OCI-LY7 (cell line): ENCODE measurements at regions not wholly inside any gene's neighbourhood (a gene's known extent, or its start where the extent isn't known, plus 50 kb on each side); places are given as distances from the start of the nearest gene placed in this dataset.

Experiments used
- BruUV-seq: library from RNA; stranded (reverse); fragments of 400-500 nt; replicated peaks from 2 replicates; lab custom pipeline; 2021; lab: Mats Ljungman, UMichigan
- CTCF ChIA-PET: fragments of 300-600 bp; sonication (Branson Sonifier 250); formaldehyde crosslinking; loops from one replicate; lab custom pipeline; 2022; ENCODE audit warnings: antibody characterized with exemption; ENCODE audit not compliant: unreplicated experiment; lab: Charles Lee
- POLR2A ChIA-PET: fragments of 300-600 bp; sonication (Branson Sonifier 250); formaldehyde crosslinking; loops from one replicate; lab custom pipeline; 2022; ENCODE audit warnings: antibody characterized with exemption; lab: Charles Lee
- DNase-seq: peaks from one replicate; pipeline ENCODE4 v3.0.0-alpha.2; 2015; ENCODE audit warnings: low spot score
- H2AFZ ChIP-seq: fragments of 200-600 bp; sonication (generic), shearing (Covaris generic); 2 replicates; pipeline ENCODE4 v1.6.1; 2014; ENCODE audit warnings: mild to moderate bottlenecking, antibody characterized with exemption, low read length, moderate library complexity
- H3K27ac ChIP-seq: fragments of 200-600 bp; sonication (generic); 2 replicates; pipeline ENCODE4 v1.5.1; 2014; ENCODE audit warnings: mixed run types, low read depth, mild to moderate bottlenecking, moderate library complexity, low read length, inconsistent platforms; ENCODE audit not compliant: poor library complexity, severe bottlenecking
- H3K36me3 ChIP-seq: fragments of 200-600 bp; sonication (generic); 2 replicates; pipeline ENCODE4 v1.6.1; 2014; ENCODE audit warnings: mild to moderate bottlenecking, antibody characterized with exemption, low read length, moderate library complexity, mixed read lengths; ENCODE audit not compliant: insufficient read depth
- H3K4me1 ChIP-seq: fragments of 200-600 bp; sonication (generic); 2 replicates; pipeline ENCODE4 v1.5.1; 2014; ENCODE audit warnings: mild to moderate bottlenecking, low read length; ENCODE audit not compliant: insufficient read depth, poor library complexity, severe bottlenecking
- H3K4me2 ChIP-seq: fragments of 200-600 bp; sonication (generic); 2 replicates; pipeline ENCODE4 v1.6.1; 2014; ENCODE audit warnings: mild to moderate bottlenecking, low read length
- H3K4me3 ChIP-seq: fragments of 200-600 bp; sonication (generic); 2 replicates; pipeline ENCODE4 v1.5.1; 2014; ENCODE audit warnings: mild to moderate bottlenecking, low read depth, low read length; ENCODE audit not compliant: poor library complexity, severe bottlenecking
- H3K79me2 ChIP-seq: fragments of 200-600 bp; sonication (generic); 2 replicates; pipeline ENCODE4 v1.6.1; 2016; ENCODE audit warnings: low read depth, mild to moderate bottlenecking, low read length, moderate library complexity, mixed read lengths; ENCODE audit not compliant: insufficient read depth
- H3K9me2 ChIP-seq: fragments of 200-600 bp; sonication (generic); 2 replicates; pipeline ENCODE4 v1.6.1; 2016; ENCODE audit warnings: mild to moderate bottlenecking, low read length, mixed read lengths; ENCODE audit not compliant: insufficient read depth
- H3K9me3 ChIP-seq: fragments of 200-600 bp; sonication (generic); 2 replicates; pipeline ENCODE4 v1.6.1; 2014; ENCODE audit warnings: mild to moderate bottlenecking, mixed run types, low read length, mixed read lengths
- H4K20me1 ChIP-seq: fragments of 200-600 bp; sonication (generic); 2 replicates; pipeline ENCODE4 v1.6.1; 2014; ENCODE audit warnings: mild to moderate bottlenecking, antibody characterized with exemption, low read length, moderate library complexity, mixed read lengths; ENCODE audit not compliant: insufficient read depth
- EZH2phosphoT487 ChIP-seq: fragments of 200-600 bp; sonication (generic); IDR thresholded peaks from 2 replicates; pipeline ENCODE4 v1.6.1; 2018; ENCODE audit warnings: low read depth, borderline replicate concordance, mild to moderate bottlenecking, mixed run types, antibody characterized with exemption, low read length, moderate library complexity, mixed read lengths
- intact Hi-C: fragments of 100-400 bp; cut with micrococcal nuclease; formaldehyde crosslinking; loops from one replicate; pipeline ENCODE4 v1.10.0; 2022; ENCODE audit not compliant: unreplicated experiment
- TF ChIP-seq, protein P1 (sequence below): fragments of 200-600 bp; sonication (generic); conservative IDR thresholded peaks from 2 replicates; pipeline ENCODE4 v1.5.1; 2014; ENCODE audit warnings: mild to moderate bottlenecking, antibody characterized with exemption, low read length, moderate library complexity, mixed read lengths

DNA sequence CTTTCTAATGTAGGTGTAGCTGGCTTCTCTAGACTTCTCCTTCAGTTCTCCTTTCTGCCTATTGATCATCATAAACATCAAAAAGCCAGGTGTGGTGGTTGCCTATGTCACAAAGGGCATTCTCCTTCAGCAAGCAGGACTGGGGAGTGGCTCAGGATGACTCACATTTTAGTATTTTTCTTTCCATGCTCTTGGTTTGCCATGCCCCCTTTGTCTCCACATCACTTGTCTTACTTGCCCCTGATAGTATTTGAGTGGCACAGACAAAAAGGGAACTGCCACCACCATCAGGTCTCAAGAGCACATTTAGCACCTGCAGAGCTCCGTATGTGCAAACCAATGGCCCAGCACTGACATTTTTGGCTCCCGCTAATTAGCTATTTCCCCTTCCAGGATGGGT, 698.8 kb downstream of the DHX35 start:
- no peak for DNase-seq
- H3K4me1 ChIP-seq, result no peaks in the 10 kb centered on the region
- no peaks in the 10 kb centered on the region for H3K9me2 ChIP-seq
- H3K4me3 ChIP-seq, result no peak overlapping the region
- no peaks in the 10 kb centered on the region for H4K20me1 ChIP-seq
- ChIA-PET CTCF (no interaction called here), POLR2A (no interaction called here)
- no peaks in the 10 kb centered on the region for H3K36me3 ChIP-seq
- no peak overlapping the region for H2AFZ ChIP-seq
- no peaks in the 10 kb centered on the region for H3K79me2 ChIP-seq
- intact Hi-C loops, result no loop called here
- H3K9me3 ChIP-seq, result no peaks in the 10 kb centered on the region
- H3K4me2 ChIP-seq, result no peak overlapping the region
- TF ChIP-seq, protein P1, sequence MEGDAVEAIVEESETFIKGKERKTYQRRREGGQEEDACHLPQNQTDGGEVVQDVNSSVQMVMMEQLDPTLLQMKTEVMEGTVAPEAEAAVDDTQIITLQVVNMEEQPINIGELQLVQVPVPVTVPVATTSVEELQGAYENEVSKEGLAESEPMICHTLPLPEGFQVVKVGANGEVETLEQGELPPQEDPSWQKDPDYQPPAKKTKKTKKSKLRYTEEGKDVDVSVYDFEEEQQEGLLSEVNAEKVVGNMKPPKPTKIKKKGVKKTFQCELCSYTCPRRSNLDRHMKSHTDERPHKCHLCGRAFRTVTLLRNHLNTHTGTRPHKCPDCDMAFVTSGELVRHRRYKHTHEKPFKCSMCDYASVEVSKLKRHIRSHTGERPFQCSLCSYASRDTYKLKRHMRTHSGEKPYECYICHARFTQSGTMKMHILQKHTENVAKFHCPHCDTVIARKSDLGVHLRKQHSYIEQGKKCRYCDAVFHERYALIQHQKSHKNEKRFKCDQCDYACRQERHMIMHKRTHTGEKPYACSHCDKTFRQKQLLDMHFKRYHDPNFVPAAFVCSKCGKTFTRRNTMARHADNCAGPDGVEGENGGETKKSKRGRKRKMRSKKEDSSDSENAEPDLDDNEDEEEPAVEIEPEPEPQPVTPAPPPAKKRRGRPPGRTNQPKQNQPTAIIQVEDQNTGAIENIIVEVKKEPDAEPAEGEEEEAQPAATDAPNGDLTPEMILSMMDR, result no peak
- no peak for TF ChIP-seq EZH2phosphoT487
- no TSS peak for BruUV-seq
- H3K27ac ChIP-seq, result no peak overlapping the region

DNA sequence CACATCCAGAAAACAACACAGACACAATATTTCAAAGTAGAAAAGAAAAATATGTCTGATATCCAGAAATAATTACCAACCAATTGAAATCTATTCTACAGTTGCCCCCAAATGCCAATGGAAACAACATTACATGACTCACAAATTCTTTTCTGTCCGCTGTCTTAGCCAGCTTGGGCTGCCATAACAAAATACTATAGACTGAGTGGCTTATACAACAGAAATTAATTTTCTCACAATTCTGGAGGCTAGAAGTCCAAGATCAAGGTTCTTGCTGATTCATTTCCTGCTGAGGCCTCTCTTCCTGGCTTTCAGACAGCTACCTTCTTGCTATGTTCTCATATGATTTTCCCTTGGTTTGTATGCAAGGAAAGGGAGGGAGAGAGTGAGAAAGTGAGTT, 698.1 kb downstream of the DHX35 start:
- Histone ChIP-seq H3K4me1 (no peaks in the 10 kb centered on the region), H3K79me2 (no peaks in the 10 kb centered on the region), H4K20me1 (no peaks in the 10 kb centered on the region), H3K36me3 (no peaks in the 10 kb centered on the region), H3K9me3 (no peaks in the 10 kb centered on the region), H3K4me3 (no peak overlapping the region), H2AFZ (no peak overlapping the region), H3K27ac (no peak overlapping the region), H3K9me2 (no peaks in the 10 kb centered on the region), H3K4me2 (no peak overlapping the region)
- BruUV-seq, result no TSS peak
- TF ChIP-seq, protein P1, result no peak
- TF ChIP-seq EZH2phosphoT487, result no peak
- no peak for DNase-seq
- POLR2A ChIA-PET, result no interaction called here
- intact Hi-C loops, result no loop called here
- CTCF ChIA-PET, result no interaction called here

DNA sequence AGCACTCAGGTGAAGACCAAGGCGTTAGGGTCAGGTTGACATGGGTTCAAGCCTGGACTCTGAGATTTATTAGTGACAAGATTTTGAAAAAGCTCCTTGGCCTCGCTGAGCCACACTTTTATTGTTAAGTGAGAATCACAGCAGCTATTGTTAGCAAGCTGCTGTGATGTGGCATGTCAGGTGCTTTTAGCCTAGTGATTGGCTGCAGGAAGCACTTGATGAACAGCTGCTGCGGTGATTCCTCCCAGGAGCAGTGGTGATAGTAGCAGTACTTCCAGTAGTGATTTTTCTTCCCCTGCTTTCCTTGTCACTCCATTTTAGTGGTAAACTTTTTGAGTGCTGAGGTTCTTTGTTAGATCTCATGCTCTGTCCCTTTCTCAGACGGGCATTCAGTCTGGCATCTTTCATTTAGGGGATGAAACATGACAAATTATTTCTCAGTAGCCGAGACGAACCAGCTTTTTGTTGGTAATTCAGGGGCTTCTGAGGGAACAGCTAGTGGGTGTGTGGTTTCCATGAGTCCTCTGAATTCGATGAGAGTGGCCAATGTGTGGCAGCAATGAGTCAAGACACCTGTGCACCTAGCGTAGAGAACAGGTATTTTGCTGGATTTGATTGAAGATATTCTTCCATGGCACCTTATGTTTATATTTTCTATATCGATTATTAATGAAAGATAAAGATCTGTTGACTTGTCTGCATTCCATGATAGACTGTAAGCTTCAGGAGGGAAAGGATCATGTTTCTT, 696.7 kb downstream of the DHX35 start:
- no peak overlapping the region for H3K27ac ChIP-seq
- no peaks in the 10 kb centered on the region for H3K9me2 ChIP-seq
- intact Hi-C loops, result no loop called here
- CTCF ChIA-PET, result interaction anchor here (0.6 kb wide), 1 partner anchor 43 kb away, joined by 3 read pairs; no protein-coding TSS in a partner anchor
- no peak overlapping the region for H3K4me2 ChIP-seq
- H3K9me3 ChIP-seq, result no peaks in the 10 kb centered on the region
- TF ChIP-seq, protein P1, result no peak
- TF ChIP-seq EZH2phosphoT487, result no peak
- no peak for DNase-seq
- H2AFZ ChIP-seq, result no peak overlapping the region
- H3K36me3 ChIP-seq, result no peaks in the 10 kb centered on the region
- H4K20me1 ChIP-seq, result no peaks in the 10 kb centered on the region
- no peaks in the 10 kb centered on the region for H3K4me1 ChIP-seq
- no peak overlapping the region for H3K4me3 ChIP-seq
- BruUV-seq, result no TSS peak
- H3K79me2 ChIP-seq, result no peaks in the 10 kb centered on the region
- POLR2A ChIA-PET, result no interaction called here
